ENCODE measurements at regions not wholly inside any gene's neighbourhood (a gene's known extent, or its start where the extent isn't known, plus 50 kb on each side); places are given as distances from the start of the nearest gene placed in this dataset.
A peak's percentile ranks its signal among the peaks of the same experiment; 100 is the strongest.

- H3K4me3 ChIP-seq (ENCODE audit: low read length): no peak overlapping the region
Measured at GRCh38 chr9:126211441-126212074, 115.1 kb upstream of the MVB12B start.

GRCh38 chr9:126215486-126215885 lies 111.1 kb upstream of the MVB12B start:
- no peak overlapping the region for H3K4me3 ChIP-seq (ENCODE audit: low read length)
- TF ChIP-seq, protein P1, sequence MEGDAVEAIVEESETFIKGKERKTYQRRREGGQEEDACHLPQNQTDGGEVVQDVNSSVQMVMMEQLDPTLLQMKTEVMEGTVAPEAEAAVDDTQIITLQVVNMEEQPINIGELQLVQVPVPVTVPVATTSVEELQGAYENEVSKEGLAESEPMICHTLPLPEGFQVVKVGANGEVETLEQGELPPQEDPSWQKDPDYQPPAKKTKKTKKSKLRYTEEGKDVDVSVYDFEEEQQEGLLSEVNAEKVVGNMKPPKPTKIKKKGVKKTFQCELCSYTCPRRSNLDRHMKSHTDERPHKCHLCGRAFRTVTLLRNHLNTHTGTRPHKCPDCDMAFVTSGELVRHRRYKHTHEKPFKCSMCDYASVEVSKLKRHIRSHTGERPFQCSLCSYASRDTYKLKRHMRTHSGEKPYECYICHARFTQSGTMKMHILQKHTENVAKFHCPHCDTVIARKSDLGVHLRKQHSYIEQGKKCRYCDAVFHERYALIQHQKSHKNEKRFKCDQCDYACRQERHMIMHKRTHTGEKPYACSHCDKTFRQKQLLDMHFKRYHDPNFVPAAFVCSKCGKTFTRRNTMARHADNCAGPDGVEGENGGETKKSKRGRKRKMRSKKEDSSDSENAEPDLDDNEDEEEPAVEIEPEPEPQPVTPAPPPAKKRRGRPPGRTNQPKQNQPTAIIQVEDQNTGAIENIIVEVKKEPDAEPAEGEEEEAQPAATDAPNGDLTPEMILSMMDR (IDR thresholded peaks at IDR 0.05; ENCODE audit: insufficient read depth, low read depth, low read length, missing control alignments): no peak
- no peak for DNase-seq (ENCODE audit: low read depth)

More at GRCh38 chr9:126211441-126212074, 115.1 kb upstream of the MVB12B start:
- peak; percentile 48 for DNase-seq (ENCODE audit: low read depth)
- TF ChIP-seq, protein P1 (IDR thresholded peaks at IDR 0.05; ENCODE audit: insufficient read depth, low read depth, low read length, missing control alignments): no peak

DNA sequence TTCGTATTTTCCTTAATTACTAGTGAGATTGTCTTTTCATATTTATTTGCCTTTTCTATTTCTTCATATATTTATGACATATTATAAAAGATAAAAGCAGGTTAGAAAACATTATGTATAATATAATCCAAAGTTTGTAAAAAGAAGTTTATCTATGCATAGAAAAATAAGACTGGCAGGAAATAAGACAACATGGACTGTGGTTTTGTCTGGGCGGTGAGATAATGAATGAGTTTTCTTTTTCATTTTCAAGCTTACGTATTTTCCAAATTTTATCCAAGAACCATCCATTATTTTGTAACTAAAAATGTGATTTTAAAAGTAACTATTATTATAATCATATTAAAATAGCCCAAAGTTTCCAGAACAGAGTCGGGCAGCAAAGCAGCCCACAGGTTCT lies 109.8 kb upstream of the MVB12B start:
- TF ChIP-seq, protein P1 (IDR thresholded peaks at IDR 0.05; ENCODE audit: insufficient read depth, low read depth, low read length, missing control alignments): no peak
- DNase-seq (ENCODE audit: low read depth): no peak
- H3K4me3 ChIP-seq (ENCODE audit: low read length): no peak overlapping the region

- no peak overlapping the region for H3K4me3 ChIP-seq (ENCODE audit: low read length)
- no peak for DNase-seq (ENCODE audit: low read depth)
- TF ChIP-seq, protein P1 (IDR thresholded peaks at IDR 0.05; ENCODE audit: insufficient read depth, low read depth, low read length, missing control alignments): no peak
Measured at GRCh38 chr9:126217250-126217653, 109.4 kb upstream of the MVB12B start.

- H3K4me3 ChIP-seq (ENCODE audit: low read length): no peak overlapping the region
- no peak for DNase-seq (ENCODE audit: low read depth)
- TF ChIP-seq, protein P1 (IDR thresholded peaks at IDR 0.05; ENCODE audit: insufficient read depth, low read depth, low read length, missing control alignments): no peak
Measured at GRCh38 chr9:126217797-126218196, 108.8 kb upstream of the MVB12B start.

DNA sequence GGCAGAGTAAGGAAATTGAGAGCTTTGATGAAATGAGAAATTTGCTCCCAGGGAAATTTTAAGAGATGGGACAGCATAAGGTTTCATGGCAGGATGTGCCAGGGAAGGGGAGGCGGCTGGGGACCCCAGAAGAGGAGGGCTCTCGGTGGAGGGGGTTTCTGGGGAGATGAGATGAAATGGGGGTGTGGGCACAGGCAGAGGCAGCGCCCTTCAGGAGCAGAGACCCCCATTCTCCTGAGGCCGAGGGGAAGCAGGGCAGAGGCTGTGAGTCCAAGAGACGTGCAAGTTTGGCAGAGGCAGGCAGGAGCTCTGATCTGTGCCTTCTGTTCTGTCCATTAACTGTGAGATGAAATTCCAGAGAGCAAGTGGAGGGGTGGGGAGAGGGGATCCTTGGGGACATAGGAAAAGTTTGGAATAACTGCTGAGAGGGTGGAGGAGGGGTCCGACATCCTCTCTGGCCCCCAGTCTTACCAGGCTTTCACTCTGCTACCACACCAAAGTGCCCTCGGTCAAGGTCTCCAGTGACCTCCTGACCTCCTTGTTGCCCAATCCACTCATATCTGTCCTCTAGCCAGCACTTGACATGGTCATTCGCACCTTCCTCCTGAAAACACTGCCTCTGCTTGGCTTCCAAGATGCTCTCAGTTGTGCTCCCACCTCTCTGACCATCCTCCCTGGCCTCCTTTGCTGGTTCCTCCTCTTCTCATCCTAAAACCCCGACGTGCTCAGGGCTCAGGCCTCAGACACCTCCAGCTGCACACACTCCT lies 108.1 kb upstream of the MVB12B start:
- DNase-seq (ENCODE audit: low read depth): no peak
- H3K4me3 ChIP-seq (ENCODE audit: low read length): no peak overlapping the region
- TF ChIP-seq, protein P1 (IDR thresholded peaks at IDR 0.05; ENCODE audit: insufficient read depth, low read depth, low read length, missing control alignments): no peak

Data from epithelial cell of esophagus (primary cell).